GM19455 (cell line): ENCODE measurements at regions not wholly inside any gene's neighbourhood (a gene's known extent, or its start where the extent isn't known, plus 50 kb on each side); places are given as distances from the start of the nearest gene placed in this dataset.
"Not testable (repeated sequence)": the region's sequence is repeated elsewhere in the genome, so short reads cannot be mapped to it uniquely, and the experiment has no call there.

Experiments used
- ATAC-seq: cut with Tn5 transposase; IDR thresholded peaks from one replicate; pipeline ENCODE4 v1.9.1; 2021; ENCODE audit not compliant: unreplicated experiment

DNA sequence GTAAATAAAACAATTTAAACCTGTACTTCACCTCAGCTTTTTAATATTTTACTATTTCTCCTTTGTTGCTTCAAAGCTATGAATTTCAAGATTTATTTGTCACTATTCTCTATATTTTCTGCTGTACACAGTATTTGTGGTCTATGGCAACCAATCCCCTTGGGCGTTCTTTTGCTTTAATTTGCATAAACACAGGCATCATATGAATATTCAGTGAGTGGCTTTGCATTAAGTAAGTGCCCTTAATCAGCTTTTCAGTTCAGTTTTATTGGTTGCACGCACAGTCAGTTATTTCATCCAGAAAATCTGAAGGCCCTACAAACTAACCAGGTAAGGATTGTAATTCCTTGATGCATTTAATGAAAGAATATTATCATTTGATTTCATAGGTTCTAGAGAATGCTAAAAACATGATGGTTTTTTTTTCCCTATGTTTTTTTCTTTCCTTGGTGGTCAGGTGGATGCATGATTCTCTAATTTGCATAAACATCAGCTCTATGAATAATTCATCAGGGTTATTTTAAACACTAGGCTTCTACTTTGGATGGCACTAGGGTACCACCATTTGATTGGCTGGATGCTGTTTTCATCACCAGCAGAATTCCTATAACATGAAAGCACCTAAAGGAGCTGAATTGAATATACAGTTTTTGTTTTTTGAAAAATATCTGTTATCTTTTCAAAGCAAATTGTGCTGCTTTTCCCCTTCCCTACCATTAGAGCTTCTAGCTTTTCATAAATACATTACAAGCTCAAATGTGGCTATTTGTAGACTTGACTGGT, 249.2 kb upstream of the CCNH start:
- ATAC-seq, result no peak

DNA sequence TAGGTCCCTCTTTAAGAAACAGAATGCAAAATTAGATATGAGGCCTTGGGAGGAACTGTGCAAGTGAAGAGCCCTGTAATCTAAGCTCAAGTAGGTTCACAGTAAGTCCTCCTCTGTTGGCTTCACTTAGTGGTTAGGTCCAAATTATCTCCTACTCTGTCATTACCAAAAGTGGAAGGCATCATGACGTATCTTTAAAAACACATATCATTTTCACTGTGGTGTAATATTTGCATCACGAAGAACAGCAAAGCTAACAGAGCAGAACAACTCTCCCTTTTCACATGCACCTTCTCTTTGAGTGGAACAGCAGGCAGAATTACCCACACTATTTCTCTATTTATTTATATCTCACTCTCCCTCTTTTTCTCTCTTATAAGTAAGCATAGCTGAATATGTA, 240.5 kb upstream of the CCNH start:
- ATAC-seq, result no peak

DNA sequence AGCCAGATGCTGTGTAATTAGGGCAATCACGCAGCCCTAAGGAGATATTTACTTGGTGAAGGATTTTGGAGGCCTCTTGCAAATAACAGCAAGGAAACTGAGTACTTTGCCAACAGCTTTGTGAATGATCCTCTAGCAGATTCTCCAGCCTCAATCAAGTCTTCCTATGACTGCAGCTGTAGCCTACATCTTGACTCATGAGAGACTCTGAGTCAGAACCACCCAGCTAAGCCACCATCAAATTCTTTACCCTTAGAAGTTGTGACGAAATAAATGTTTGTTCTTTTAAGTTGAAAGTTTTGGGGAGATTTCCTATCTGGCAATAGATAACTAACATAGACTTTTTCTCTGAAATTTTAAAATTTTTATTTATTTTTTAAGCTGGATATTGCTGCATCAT, 237.6 kb upstream of the CCNH start:
- no peak for ATAC-seq

DNA sequence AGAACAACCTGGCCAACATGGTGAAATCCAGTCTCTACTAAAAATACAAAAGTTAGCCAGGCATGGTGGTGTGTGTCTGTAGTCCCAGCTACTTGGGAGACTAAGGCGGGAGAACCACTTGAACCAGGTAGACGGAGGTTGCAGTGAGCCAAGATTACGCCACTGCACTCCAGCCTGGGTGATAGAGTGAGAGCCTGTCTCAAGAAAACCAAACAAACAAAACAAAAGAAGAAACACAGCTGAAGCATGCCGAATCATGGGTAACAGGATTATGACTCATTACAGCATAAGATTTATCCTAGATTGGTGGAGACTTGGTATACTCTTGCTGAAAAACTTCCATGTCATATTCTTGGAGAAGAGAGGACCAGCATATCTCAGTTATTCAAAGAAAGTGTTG, 236.7 kb upstream of the CCNH start:
- no peak for ATAC-seq

- ATAC-seq, result no peak
Measured at GRCh38 chr5:87645224-87645623, 232.5 kb upstream of the CCNH start.

- ATAC-seq, result no peak
Measured at GRCh38 chr5:87640902-87641301, 228.2 kb upstream of the CCNH start.

DNA sequence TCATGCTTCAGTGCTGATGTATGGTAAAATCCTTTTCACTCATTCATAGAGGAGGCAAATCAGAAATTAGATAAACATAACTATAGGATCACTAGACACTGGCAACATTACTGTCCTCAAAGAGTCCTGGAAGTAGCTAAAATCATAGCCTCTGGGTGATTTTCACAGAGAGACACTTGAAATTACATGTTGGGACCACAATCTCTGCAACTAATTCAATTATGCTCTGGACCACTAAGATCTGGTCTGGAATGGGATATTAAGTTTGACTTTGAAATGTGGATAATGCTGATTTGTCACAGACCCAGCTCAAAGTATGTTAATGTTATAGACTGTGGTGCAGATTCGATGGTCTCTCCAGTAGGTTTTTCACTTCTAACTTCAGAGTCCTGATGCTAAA, 214.6 kb upstream of the CCNH start:
- ATAC-seq, result no peak

- no peak for ATAC-seq
Measured at GRCh38 chr5:87608385-87608784, 195.7 kb upstream of the CCNH start.

DNA sequence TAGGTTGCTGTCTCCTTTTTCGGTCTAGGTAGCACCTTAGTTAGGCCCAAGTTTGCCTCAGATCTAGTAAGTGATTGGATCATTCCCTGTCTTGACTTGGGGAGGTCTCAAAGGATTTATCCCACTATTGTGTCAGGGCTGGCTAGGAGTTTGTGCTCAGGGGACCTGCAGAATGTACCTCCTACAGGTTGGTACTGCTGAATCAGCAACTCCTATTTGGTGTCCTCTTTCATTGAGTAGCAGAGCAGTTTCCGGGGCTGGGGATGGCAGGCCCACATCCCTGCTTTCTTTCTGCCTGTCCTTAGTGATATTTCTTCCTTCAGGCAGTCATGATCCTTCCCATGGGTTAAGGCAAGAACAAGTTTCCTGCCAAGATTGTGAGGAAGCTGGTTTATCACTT, 192.9 kb upstream of the CCNH start:
- ATAC-seq, result no peak

DNA sequence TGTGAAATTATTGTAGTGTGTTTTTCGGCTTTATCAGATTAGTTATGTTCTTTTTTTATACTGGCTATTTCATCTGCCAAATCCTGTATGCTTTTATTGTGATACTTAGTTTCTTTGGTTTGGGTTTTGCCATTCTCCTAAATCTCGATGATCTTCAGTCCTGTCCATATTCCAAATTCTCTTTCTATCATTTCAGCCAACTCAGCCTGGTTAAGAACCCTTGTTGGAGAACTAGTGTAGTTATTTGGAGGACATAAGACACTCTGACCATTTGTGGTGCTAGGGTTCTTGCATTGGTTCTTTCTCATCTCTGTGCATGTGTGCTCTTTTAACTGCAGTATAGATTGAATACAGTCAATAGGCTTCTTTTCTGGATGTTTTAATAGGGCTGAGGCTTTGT, 187.0 kb upstream of the CCNH start:
- ATAC-seq, result no peak

DNA sequence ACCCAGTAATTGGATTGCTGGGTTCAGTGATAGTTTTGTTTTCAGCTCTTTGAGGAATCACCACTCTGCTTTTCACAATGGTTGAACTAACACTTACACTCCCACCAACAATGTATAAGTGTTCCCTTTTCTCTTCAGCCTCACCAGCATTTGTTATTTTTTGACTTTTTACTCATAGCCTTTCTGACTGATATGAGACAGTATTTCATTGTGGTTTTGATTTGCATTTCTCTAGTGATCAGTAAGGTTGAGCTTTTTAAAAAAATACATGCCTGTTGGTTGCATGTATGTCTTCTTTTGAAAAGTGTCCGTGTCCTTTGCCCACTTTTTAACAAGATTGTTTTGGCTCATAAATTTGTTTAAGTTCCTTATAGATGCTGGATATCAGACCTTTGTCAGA, 185.7 kb upstream of the CCNH start:
- no peak for ATAC-seq

- ATAC-seq, result no peak
Measured at GRCh38 chr5:87594566-87594965, 181.8 kb upstream of the CCNH start.

GRCh38 chr5:87589587-87589986, 176.9 kb upstream of the CCNH start:
- ATAC-seq, result no peak

- ATAC-seq, result no peak
Measured at GRCh38 chr5:87588316-87588715, 175.6 kb upstream of the CCNH start.

- ATAC-seq, result not testable (repeated sequence)
Measured at GRCh38 chr5:87583704-87584103, 171.0 kb upstream of the CCNH start.

- ATAC-seq, result no peak
Measured at GRCh38 chr5:87582149-87582548, 169.4 kb upstream of the CCNH start.

GRCh38 chr5:87581661-87582060, 168.9 kb upstream of the CCNH start:
- ATAC-seq, result no peak

DNA sequence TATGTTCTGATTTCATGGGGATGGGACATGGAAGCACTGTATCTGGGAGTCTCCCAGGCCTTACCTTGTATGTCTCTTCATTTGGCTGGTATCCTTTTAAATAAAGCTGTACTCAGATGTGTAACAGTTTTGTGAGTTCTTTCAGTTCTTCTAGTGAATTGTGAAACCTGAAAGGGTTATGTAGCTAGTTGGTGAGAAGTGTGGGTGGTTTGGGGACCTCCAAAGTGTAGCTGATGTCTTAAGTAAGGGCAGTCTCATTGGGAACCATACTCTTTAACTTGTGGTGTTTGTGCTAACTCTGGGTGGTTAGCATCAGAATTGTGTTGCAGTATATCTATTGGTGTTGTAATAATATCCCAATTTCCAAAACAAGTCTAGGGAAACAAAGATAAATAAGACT, 166.9 kb upstream of the CCNH start:
- no peak for ATAC-seq

DNA sequence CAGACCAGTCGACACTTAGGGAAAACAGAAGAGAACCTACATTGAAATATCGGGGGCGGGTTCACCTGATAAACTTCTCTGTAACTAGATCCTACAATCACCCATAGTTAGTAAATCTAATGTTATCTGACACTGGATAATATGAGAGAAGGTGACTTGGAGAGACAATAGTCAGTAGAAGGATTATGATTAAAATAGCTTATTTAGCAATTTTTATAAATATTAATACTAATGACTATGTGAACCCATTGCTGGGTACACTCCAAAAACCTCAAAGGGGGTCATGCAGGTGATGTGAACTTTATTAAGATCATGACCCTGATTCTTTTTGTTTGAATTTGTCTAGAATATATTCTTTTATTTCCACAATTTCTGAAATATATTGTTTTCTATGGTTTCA, 164.1 kb upstream of the CCNH start:
- no peak for ATAC-seq

DNA sequence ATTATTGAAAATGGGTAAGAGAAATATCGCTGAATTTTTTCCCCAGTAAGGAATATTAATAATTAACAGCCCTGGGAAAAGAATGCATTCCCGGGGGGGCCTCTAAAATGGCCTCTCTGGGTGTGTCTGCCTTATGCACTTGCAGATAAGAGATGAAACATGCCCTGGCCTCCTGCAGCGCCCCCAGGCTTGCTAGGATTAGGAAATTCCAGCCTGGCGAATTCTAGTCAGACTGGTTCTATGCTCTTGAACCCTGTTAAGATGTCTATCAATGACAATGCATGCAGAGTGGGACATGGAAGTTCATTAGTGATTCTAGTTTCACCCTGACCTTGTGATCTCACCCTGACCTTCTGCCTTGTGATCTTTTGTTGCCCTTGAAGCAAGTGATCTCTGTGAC, 163.6 kb upstream of the CCNH start:
- not testable (repeated sequence) for ATAC-seq

DNA sequence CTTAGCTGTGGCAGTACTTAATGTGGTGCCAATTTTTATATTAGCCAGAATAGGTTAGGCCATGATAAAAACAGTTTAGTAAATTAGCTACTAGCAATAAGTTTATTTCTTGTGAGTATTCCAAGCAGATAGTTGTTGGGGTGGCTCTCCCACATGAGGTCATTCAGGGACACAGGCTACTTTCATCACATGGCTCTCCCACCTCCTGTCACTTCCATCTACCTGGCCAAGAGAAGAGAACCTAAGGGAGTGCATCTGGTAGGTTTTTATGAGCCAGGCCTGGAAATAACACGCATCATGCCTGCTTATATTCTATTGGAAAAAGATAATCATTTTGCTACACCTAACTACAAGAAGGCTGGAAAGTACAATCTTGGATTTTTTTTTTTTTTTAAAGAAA, 161.4 kb upstream of the CCNH start:
- no peak for ATAC-seq

DNA sequence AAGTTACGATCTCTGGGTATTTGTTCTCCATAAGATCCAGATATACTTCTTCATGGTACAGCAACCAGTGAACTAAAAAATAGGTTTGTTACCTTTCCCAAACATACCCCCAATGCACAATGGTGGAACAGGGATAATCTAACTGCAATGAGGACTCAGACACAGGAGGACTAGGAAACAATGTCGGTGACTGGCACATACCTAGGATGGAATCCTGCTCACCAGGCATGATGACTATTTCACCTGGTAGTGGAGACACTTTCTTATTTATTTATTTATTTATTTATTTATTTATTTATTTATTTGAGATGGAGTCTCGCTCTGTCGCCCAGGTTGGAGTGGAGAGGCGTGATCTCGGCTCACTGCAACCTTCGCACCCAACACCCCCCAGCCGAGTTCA, 159.9 kb upstream of the CCNH start:
- ATAC-seq, result no peak

- no peak for ATAC-seq
Measured at GRCh38 chr5:87572090-87572489, 159.4 kb upstream of the CCNH start.
